Thyroid gland (tissue), 4 donors: ENCODE measurements at regions not wholly inside any gene's neighbourhood (a gene's known extent, or its start where the extent isn't known, plus 50 kb on each side); places are given as distances from the start of the nearest gene placed in this dataset.

ENCODE experiments used
- POLR2A ChIP-seq, 2 donors: fragments of 450-650 bp; IDR thresholded peaks; one replicate each; pipeline ENCODE4 v1.6.1; 2017; ENCODE audit warnings: antibody characterized with exemption in 2 of 2, mild to moderate bottlenecking in 2 of 2, moderate library complexity in 1 of 2
- TF ChIP-seq, protein P1 (sequence below), 6 experiments: fragments of 200-600 bp in 3 of 6; fragments of 450-650 bp in 3 of 6; sonication (generic) in 3 of 6; IDR thresholded peaks; one replicate each; pipeline ENCODE4 v1.5.1; 2016 to 2019; ENCODE audit warnings: antibody characterized with exemption in 6 of 6, mild to moderate bottlenecking in 2 of 6, inconsistent platforms in 1 of 6, moderate library complexity in 1 of 6

DNA sequence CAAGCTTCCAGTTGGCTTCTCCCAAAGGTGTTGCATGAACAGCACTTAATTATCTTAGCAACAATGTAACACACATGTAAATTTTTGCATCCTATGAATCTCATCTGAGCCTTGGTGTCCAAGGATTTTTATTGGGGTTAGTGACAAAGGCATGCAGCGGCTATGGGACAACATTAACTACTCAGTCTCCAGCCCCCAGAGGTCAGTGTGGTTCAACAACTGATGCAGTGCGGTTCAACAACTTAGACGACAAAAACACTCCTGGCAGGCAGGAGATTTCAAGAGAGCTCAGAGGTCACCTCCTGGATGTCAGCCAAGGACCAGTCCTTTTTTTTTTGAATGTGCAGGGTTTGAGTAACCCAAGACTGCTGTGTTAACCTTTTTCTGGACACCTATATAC, 77.5 kb upstream of the HMCN1 start:
- no peak for TF ChIP-seq POLR2A (IDR thresholded peaks at IDR 0.05)
- TF ChIP-seq, protein P1, sequence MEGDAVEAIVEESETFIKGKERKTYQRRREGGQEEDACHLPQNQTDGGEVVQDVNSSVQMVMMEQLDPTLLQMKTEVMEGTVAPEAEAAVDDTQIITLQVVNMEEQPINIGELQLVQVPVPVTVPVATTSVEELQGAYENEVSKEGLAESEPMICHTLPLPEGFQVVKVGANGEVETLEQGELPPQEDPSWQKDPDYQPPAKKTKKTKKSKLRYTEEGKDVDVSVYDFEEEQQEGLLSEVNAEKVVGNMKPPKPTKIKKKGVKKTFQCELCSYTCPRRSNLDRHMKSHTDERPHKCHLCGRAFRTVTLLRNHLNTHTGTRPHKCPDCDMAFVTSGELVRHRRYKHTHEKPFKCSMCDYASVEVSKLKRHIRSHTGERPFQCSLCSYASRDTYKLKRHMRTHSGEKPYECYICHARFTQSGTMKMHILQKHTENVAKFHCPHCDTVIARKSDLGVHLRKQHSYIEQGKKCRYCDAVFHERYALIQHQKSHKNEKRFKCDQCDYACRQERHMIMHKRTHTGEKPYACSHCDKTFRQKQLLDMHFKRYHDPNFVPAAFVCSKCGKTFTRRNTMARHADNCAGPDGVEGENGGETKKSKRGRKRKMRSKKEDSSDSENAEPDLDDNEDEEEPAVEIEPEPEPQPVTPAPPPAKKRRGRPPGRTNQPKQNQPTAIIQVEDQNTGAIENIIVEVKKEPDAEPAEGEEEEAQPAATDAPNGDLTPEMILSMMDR (IDR thresholded peaks at IDR 0.05) = no peak
